ENCODE measurements at regions not wholly inside any gene's neighbourhood (a gene's known extent, or its start where the extent isn't known, plus 50 kb on each side); places are given as distances from the start of the nearest gene placed in this dataset.

- H3K27me3 ChIP-seq (ENCODE audit: control insufficient read depth in 2 of 2, insufficient read depth in 2 of 2, low read length in 2 of 2): no peaks in the 10 kb centered on the region
- TF ChIP-seq GATA2 (IDR thresholded peaks at IDR 0.05; ENCODE audit: insufficient read depth, insufficient read length, low read depth, low read length) (no peak), JUN (IDR thresholded peaks at IDR 0.05; ENCODE audit: borderline replicate concordance, insufficient read depth, insufficient read length, low read depth) (no peak), POLR2AphosphoS5 (IDR thresholded peaks at IDR 0.05; ENCODE audit: insufficient read depth, low read depth, low read length) (no peak), MAX (IDR thresholded peaks at IDR 0.05; ENCODE audit: insufficient read depth, insufficient read length) (no peak), POLR2A (IDR thresholded peaks at IDR 0.05; ENCODE audit: low read depth, low read length) (no peak), FOS (IDR thresholded peaks at IDR 0.05; ENCODE audit: borderline replicate concordance, insufficient read depth, low read length) (no peak), EZH2 (IDR thresholded peaks at IDR 0.05; ENCODE audit: borderline replicate concordance, low read depth, low read length, severe bottlenecking) (no peak), MYC (IDR thresholded peaks at IDR 0.05; ENCODE audit: low read depth, low read length) (no peak), CTCF (IDR thresholded peaks at IDR 0.05; ENCODE audit: extremely low read depth in 1 of 2, insufficient read depth in 1 of 2, low read depth in 1 of 2, low read length in 2 of 2) (no peak)
- no peaks in the 10 kb centered on the region for H3K9me1 ChIP-seq (replicated peaks; ENCODE audit: control insufficient read depth, extremely low read depth, insufficient read depth, low read length)
- H3K9ac ChIP-seq (replicated peaks; ENCODE audit: extremely low read depth, insufficient read depth, low read length): no peak overlapping the region
- DNase-seq (ENCODE audit: low read depth, low spot score) (no peak), FAIRE-seq (no peak)
- BruUV-seq (replicated peaks): no TSS peak
- peaks cover 30% of the 10 kb centered on the region for H3K4me1 ChIP-seq (ENCODE audit: control insufficient read depth, extremely low read depth, insufficient read depth, low read length)
- ChIA-PET POLR2A (no interaction called here), CTCF (no interaction called here)
- no peaks in the 10 kb centered on the region for H4K20me1 ChIP-seq (replicated peaks; ENCODE audit: control insufficient read depth, extremely low read depth, insufficient read depth, low read length)
- intact Hi-C loops (cut with micrococcal nuclease): loop anchor here (10.0 kb wide), 1 partner anchor 510 kb away; no protein-coding TSS in a partner anchor
- no peak overlapping the region for H3K27ac ChIP-seq (ENCODE audit: insufficient read depth, low read depth, low read length)
- no peaks in the 10 kb centered on the region for H3K9me3 ChIP-seq (replicated peaks; ENCODE audit: control insufficient read depth, insufficient read depth, low read length)
- dilution Hi-C loops (cut with MboI; ENCODE audit: extremely low pct_ligation_motif_present, low sequenced_read_pairs): no loop called here
- no peak overlapping the region for H2AFZ ChIP-seq (ENCODE audit: low read depth, low read length)
- no peak overlapping the region for H3K4me2 ChIP-seq (ENCODE audit: insufficient read depth, low read length)
- no peaks in the 10 kb centered on the region for H3K36me3 ChIP-seq (ENCODE audit: control insufficient read depth in 2 of 2, extremely low read depth in 1 of 2, insufficient read depth in 2 of 2, low read length in 2 of 2)
- no peak overlapping the region for H3K4me3 ChIP-seq (replicated peaks in 1 of 3; ENCODE audit: insufficient read depth in 1 of 3, low read depth in 1 of 3, low read length in 3 of 3)
- no peaks in the 10 kb centered on the region for H3K79me2 ChIP-seq (ENCODE audit: control insufficient read depth, insufficient read depth, low read length)
These were observed 516.7 kb upstream of the SLIT2 start for GRCh38 chr4:19735012-19735411.

Data from endothelial cell of umbilical vein (primary cell).